ENCODE measurements at regions not wholly inside any gene's neighbourhood (a gene's known extent, or its start where the extent isn't known, plus 50 kb on each side); places are given as distances from the start of the nearest gene placed in this dataset.

GRCh38 chr4:114535725-114536124 is 62.9 kb upstream of the UGT8 start:
- FAIRE-seq = no peak
- TF ChIP-seq POLR2A (IDR thresholded peaks at IDR 0.05; ENCODE audit: low read depth, low read length) (no peak), POLR2AphosphoS5 (IDR thresholded peaks at IDR 0.05; ENCODE audit: low read depth, low read length) (no peak), POU2F2 (IDR thresholded peaks at IDR 0.05; ENCODE audit: low read depth, low read length) (no peak), SPI1 (IDR thresholded peaks at IDR 0.05; ENCODE audit: low read depth, low read length) (no peak), TAF1 (IDR thresholded peaks at IDR 0.05; ENCODE audit: low read depth, low read length) (no peak), PAX5 (IDR thresholded peaks at IDR 0.05; ENCODE audit: insufficient read depth, low read length, severe bottlenecking) (no peak)
- no peak for DNase-seq (ENCODE audit: insufficient read length, low spot score)

DNA sequence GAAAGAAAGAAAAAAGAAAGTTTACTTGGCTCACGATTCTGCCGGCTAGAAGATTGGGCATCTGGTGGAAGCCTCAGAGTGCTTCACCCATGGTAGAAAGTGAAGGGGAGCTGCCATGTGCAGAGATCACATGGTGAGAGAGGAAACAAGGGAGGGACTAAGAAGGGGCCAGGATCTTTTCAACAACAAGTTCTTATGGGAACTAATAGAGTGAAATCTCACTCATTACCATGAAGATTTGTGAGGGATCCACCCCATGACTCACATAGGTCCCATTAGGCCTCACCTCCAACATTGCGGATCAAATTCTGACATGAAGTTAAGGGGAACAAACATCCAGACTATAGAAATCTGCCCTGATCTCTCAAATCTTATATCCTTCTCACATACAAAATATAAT is 61.3 kb upstream of the UGT8 start:
- FAIRE-seq (no peak), DNase-seq (ENCODE audit: insufficient read length, low spot score) (no peak)
- TF ChIP-seq TAF1 (IDR thresholded peaks at IDR 0.05; ENCODE audit: low read depth, low read length) = no peak
- no peak for TF ChIP-seq SPI1 (IDR thresholded peaks at IDR 0.05; ENCODE audit: low read depth, low read length)
- TF ChIP-seq POLR2A (IDR thresholded peaks at IDR 0.05; ENCODE audit: low read depth, low read length) = no peak

DNA sequence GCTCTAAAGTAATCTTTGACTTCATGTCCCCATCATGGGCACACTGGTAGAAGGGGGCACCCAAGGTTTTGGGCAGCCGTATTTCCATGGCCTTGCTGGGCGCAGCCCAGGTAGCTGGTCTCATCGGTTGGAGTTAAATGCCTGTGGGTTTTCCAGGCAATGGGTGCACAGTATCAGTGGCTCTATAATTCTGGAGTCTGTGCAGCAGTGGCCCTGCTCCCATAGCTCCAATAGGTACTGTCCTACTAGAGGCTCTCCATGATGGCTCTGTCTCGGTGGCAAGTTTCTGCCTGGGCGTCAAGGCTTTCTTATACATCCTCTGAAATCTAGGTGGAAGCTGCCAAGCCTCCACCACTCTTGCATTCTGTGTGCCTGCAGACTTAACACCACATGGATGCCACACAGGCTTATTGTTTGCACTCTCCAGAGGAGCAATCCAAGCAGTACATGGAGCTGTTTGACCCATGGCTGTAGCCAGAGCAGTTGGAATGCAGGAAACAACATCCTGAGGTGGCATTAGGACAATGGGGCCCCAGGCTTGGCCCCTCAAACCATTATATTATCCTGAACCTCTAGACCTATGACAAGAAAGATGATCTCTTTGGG is 60.5 kb upstream of the UGT8 start:
- no peak for DNase-seq (ENCODE audit: insufficient read length, low spot score)
- no peak for FAIRE-seq
- no peak for TF ChIP-seq POLR2AphosphoS5 (IDR thresholded peaks at IDR 0.05; ENCODE audit: low read depth, low read length)
- TF ChIP-seq PAX5 (IDR thresholded peaks at IDR 0.05; ENCODE audit: insufficient read depth, low read length, severe bottlenecking) = no peak
- no peak for TF ChIP-seq POLR2A (IDR thresholded peaks at IDR 0.05; ENCODE audit: low read depth, low read length)
- TF ChIP-seq TAF1 (IDR thresholded peaks at IDR 0.05; ENCODE audit: low read depth, low read length) = no peak
- TF ChIP-seq SPI1 (IDR thresholded peaks at IDR 0.05; ENCODE audit: low read depth, low read length) = no peak
- TF ChIP-seq POU2F2 (IDR thresholded peaks at IDR 0.05; ENCODE audit: low read depth, low read length) = no peak

GRCh38 chr4:114539985-114540384 is 58.6 kb upstream of the UGT8 start:
- FAIRE-seq (no peak), DNase-seq (ENCODE audit: insufficient read length, low spot score) (no peak)
- TF ChIP-seq PAX5 (IDR thresholded peaks at IDR 0.05; ENCODE audit: insufficient read depth, low read length, severe bottlenecking) = no peak
- no peak for TF ChIP-seq POLR2AphosphoS5 (IDR thresholded peaks at IDR 0.05; ENCODE audit: low read depth, low read length)
- TF ChIP-seq TAF1 (IDR thresholded peaks at IDR 0.05; ENCODE audit: low read depth, low read length) = no peak
- TF ChIP-seq SPI1 (IDR thresholded peaks at IDR 0.05; ENCODE audit: low read depth, low read length) = no peak
- TF ChIP-seq POU2F2 (IDR thresholded peaks at IDR 0.05; ENCODE audit: low read depth, low read length) = no peak
- no peak for TF ChIP-seq POLR2A (IDR thresholded peaks at IDR 0.05; ENCODE audit: low read depth, low read length)

- no peak for DNase-seq (ENCODE audit: insufficient read length, low spot score)
- no peak for FAIRE-seq
- TF ChIP-seq PAX5 (IDR thresholded peaks at IDR 0.05; ENCODE audit: insufficient read depth, low read length, severe bottlenecking) (no peak), POU2F2 (IDR thresholded peaks at IDR 0.05; ENCODE audit: low read depth, low read length) (no peak), POLR2AphosphoS5 (IDR thresholded peaks at IDR 0.05; ENCODE audit: low read depth, low read length) (no peak), SPI1 (IDR thresholded peaks at IDR 0.05; ENCODE audit: low read depth, low read length) (no peak), POLR2A (IDR thresholded peaks at IDR 0.05; ENCODE audit: low read depth, low read length) (no peak), TAF1 (IDR thresholded peaks at IDR 0.05; ENCODE audit: low read depth, low read length) (no peak)
Measured at GRCh38 chr4:114547340-114548134, 51.1 kb upstream of the UGT8 start.

All from GM12891 (cell line).